NCI-H2107 treated with DMSO at 0.1 percent for 48 hours (cell line): ENCODE measurements at regions not wholly inside any gene's neighbourhood (a gene's known extent, or its start where the extent isn't known, plus 50 kb on each side); places are given as distances from the start of the nearest gene placed in this dataset.
"Not testable (repeated sequence)": the region's sequence is repeated elsewhere in the genome, so short reads cannot be mapped to it uniquely, and the experiment has no call there.

Experiments used
- DNase-seq: peaks from one replicate; lab custom pipeline; 2025; ENCODE audit not compliant: unreplicated experiment; lab: John Stamatoyannopoulos, UW

GRCh38 chr6:50455029-50455428 lies 258.3 kb upstream of the TFAP2D start:
- no peak for DNase-seq

- no peak for DNase-seq
Measured at GRCh38 chr6:50457351-50457750, 256.0 kb upstream of the TFAP2D start.

- no peak for DNase-seq
Measured at GRCh38 chr6:50461696-50462095, 251.6 kb upstream of the TFAP2D start.

- DNase-seq = no peak
Measured at GRCh38 chr6:50463931-50464330, 249.4 kb upstream of the TFAP2D start.

GRCh38 chr6:50467931-50468330 lies 245.4 kb upstream of the TFAP2D start:
- DNase-seq = no peak

GRCh38 chr6:50471041-50471440 lies 242.3 kb upstream of the TFAP2D start:
- DNase-seq = no peak

GRCh38 chr6:50510361-50510760 lies 203.0 kb upstream of the TFAP2D start:
- DNase-seq = no peak

GRCh38 chr6:50520326-50521266 lies 192.7 kb upstream of the TFAP2D start:
- no peak for DNase-seq

GRCh38 chr6:50524341-50524740 lies 189.0 kb upstream of the TFAP2D start:
- DNase-seq = no peak

GRCh38 chr6:50527985-50528384 lies 185.3 kb upstream of the TFAP2D start:
- DNase-seq = no peak

- DNase-seq = no peak
Measured at GRCh38 chr6:50539447-50539846, 173.9 kb upstream of the TFAP2D start.

- DNase-seq = no peak
Measured at GRCh38 chr6:50541941-50542340, 171.4 kb upstream of the TFAP2D start.

- DNase-seq = no peak
Measured at GRCh38 chr6:50543666-50544065, 169.7 kb upstream of the TFAP2D start.

- no peak for DNase-seq
Measured at GRCh38 chr6:50549026-50549425, 164.3 kb upstream of the TFAP2D start.

GRCh38 chr6:50549475-50549874 lies 163.9 kb upstream of the TFAP2D start:
- DNase-seq = no peak

GRCh38 chr6:50555982-50556381 lies 157.3 kb upstream of the TFAP2D start:
- no peak for DNase-seq

- no peak for DNase-seq
Measured at GRCh38 chr6:50565004-50565403, 148.3 kb upstream of the TFAP2D start.

- DNase-seq = not testable (repeated sequence)
Measured at GRCh38 chr6:50571230-50571629, 142.1 kb upstream of the TFAP2D start.

GRCh38 chr6:50585441-50586330 lies 127.6 kb upstream of the TFAP2D start:
- DNase-seq = no peak

- DNase-seq = no peak
Measured at GRCh38 chr6:50586331-50586675, 127.0 kb upstream of the TFAP2D start.

- DNase-seq = no peak
Measured at GRCh38 chr6:50589751-50590470, 123.4 kb upstream of the TFAP2D start.
